HG03354 (cell line): ENCODE measurements at regions not wholly inside any gene's neighbourhood (a gene's known extent, or its start where the extent isn't known, plus 50 kb on each side); places are given as distances from the start of the nearest gene placed in this dataset.

Source experiments
- ATAC-seq: cut with Tn5 transposase; IDR thresholded peaks from one replicate; pipeline ENCODE4 v1.9.1; 2021; ENCODE audit warnings: mild to moderate bottlenecking; ENCODE audit not compliant: unreplicated experiment, poor library complexity, severe bottlenecking

DNA sequence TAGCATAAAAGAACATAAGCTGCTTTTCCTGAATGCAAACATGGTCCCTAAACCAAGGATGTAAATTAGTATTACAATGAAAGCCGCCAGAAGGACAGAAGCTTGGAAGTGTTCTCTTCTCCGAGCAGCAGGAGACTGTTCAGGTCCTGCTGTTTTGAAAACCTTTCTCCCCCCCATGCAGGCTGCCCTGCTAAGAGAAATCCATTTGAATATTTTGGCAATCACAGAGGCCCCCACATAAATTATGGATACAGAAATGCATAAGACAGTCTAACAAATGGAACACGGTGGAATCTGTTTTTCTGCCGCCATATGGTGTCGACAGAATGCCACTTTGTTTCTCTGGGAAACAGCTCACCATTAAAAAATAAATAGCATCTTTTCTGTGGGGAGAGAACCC lies 600.4 kb upstream of the KLHL29 start:
- ATAC-seq, result no peak

DNA sequence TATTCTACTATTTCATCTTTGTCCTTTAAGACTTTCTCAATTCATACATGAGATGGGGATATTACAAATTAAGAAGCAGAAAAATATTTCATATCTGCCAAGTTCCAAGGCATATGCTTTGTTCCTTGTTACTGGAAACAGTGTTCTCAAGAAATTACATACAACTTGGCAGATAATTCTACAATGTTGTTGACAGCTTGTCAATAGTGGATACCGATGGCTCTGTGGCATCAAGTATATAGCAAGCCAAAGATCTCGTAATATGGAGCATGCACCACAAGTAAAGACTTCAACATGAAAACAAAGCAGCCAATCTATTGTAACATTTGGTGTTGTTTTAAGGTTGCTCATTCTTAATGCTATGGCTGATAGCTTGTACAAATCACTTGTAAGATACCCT lies 598.2 kb upstream of the KLHL29 start:
- no peak for ATAC-seq

DNA sequence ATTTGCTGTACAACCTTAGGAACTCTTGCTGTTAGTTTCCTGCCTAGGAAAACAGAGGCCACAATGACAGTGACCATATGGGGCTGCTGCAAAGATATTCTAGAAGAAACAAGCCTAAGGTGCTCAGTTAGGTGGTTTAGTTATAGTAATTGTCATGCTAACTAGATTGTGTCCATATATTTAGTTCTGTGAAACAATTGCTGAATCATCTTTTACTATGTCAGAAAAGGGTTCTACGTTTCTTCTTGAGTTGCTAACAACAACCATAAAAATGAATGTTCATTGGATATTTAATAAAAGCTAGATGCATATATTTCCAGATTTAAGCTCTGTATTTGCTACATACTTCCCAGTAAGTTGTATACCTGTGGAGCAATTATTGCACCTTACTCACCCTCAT lies 597.2 kb upstream of the KLHL29 start:
- no peak for ATAC-seq

DNA sequence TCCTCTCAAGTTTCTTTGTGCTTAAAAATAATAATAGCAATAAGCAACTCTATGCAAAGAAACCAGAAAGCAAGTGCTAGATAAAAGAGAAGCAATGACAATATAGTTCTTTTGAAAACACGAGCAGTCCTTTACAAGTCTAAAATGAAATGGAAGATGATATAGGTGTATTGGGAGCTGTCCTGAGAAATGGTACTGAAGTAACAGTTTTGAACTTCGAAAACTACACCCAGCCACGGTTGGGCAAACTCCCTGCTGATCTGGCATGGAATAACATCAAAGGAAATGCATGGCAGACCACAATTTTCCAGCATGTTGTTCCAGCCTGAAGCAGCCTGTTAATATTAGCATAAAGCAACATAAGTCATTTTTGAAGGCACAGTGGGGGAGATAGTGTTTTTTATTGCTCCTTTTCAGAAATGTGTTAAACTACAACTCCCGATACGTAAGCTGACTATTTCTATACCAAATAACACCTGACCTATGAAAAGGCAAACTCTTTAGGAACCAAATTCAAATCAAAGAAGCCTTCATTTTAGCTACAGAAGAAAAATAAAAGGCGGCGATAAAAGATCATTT lies 596.1 kb upstream of the KLHL29 start:
- no peak for ATAC-seq

DNA sequence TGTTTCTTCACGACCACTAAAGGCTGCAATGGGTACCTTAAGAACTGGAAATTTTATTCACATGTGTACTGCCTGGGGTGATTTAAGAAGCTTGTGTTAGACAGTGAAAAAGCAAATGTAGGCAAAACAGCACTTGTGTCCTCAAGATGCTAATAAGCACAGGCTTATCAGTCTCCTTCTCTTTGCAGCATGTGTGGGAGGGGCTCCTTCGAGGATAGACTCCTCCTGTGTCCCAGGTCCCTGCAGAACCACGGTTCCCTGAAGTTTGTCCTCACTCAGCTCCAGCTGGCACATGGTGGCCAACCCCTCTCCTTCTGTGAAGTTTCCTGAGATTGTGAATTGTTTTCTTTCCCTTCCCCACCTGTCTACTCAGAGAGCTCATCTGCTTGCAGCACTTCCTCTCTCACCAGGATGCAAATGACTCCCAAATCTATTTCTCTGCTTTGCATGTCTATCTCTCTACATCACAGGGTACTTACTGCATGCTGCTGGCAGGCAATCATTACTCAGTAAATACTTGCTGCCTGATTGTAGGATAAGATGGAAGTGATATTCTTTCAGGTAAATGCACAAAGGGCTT lies 589.6 kb upstream of the KLHL29 start:
- no peak for ATAC-seq

DNA sequence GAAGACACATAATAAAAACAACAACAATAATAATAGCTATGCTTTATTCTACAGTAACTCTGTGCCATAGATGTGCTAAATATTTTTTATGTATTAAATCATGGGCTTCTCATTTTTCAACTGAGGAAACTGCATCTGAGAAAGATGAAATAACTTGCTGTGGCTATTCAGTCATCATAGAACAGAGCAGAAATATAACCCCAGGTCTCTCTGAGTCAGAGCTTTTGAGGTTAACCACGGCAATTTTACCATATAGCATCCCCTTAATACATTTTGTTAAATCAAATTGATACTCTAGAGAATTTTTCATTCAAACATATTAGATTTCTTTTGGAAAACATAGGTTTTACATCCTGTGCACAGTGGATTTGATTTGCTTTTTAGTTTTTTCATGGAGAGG lies 586.6 kb upstream of the KLHL29 start:
- no peak for ATAC-seq

DNA sequence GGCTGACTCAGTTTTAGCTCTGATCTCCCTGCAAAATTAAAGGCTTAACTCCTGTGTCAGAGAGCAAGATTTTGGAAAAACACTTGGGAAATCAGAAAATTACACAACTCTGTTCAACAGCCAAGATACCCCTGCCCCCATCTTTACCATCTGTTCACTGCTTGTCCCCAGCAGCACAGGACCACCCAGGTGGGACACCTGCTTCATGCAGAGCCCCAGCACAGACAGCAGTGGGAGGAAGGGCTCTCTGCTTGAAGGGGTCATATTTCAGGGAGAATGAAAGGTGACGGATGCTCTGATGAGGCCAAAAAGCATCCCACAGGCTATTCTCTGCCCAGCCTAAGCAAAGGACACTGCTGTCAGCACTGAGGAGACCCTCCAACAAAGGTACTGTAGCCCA lies 584.6 kb upstream of the KLHL29 start:
- ATAC-seq, result no peak

DNA sequence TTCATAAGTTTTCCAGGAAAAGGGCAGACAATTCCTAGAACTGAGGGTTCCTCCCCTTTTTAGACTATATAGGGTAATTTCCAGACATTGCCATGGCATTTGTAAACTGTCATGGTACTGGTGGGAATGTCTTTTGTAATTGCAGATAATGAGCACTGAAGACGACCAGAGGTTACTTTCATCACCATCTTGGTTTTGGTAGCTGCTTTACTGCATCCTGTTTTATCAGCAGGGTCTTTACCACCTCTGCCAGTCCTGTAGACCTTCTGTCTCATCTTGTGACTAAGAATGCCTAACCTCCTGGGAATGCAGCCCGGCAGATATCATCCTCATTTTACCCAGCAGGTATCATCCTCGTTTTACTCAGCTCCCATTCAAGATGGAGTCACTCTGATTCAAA lies 583.9 kb upstream of the KLHL29 start:
- ATAC-seq, result no peak

DNA sequence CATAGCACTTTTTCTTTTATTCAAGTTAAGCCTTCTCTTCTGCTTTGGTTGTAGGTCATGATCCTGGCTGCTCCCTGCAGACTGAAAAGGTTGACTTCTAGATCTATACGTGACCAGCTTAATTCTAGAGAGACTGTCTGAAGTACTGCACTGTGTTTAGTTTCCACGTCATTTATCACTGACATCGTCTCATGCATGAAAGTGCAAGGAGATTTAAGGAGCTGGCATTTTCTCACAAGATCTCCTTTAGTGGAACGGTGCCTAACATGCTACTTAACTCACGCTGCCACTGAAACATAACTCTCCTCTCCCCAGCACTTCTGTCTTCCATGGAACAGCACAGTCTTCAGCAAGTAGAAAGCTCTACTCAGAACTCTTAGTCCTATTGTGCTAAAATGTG lies 583.0 kb upstream of the KLHL29 start:
- ATAC-seq, result no peak

DNA sequence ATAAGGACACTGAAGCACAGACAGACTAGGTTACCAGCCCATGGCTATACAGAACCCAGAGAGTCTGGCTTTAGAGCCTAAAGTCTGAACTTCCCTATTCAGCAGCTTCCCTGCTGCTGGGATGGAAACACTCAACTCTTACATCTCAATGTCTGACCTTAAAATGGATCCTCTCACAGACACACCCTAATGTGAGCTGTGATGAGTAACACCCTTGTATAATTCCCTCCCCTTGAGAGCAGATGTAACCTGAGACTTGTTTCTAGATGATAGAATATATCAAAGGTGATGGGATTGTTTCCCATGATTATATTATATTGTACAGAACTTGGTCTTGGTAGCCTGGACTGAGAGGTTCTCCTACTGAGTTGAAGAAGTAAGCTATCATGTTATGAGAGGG lies 577.1 kb upstream of the KLHL29 start:
- ATAC-seq, result no peak

DNA sequence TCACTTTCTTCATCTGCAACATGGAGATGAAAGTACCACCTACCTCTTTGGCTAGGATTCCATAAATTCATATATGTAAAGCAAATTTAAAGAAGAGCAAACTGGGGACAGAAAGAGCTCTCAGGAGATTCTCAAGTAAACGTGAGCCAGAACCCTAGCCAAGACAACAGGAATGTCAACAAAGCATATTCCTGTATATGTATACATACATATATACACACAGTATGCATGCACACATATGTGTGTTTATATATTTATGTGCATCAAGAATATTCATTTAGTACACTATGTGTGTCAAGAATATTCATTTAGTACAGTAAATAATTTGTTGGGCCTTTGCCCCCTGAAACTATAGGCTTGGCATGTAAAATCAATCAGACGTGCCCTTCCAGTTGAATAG lies 574.4 kb upstream of the KLHL29 start:
- no peak for ATAC-seq

DNA sequence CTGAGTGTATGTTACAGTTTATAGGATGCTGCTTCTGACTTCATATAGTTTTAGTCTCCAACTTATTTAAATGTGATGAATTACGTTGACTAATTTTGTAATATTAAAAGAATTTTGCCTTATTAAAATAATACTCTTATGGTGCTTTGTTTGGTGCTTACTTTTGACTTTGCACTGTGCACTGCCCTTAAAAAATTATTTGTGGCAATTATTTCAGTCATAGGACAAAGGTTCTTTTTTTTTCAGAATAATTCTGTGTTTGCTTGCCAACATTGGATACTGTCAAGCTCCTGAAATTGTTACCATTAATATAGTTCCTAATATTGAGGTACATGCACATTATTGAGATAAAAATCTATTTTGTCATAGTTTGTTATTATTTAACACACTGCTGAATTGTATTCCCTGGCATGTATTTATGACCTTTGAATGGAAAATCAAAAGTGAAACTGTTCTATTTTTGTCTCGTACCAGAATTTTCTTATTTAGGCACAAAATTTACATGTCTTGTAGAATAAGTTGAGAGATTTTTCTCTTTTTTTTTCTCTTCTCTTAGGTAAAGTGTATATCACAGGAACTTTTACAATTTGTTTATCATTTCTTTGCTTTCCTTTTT lies 572.8 kb upstream of the KLHL29 start:
- no peak for ATAC-seq

DNA sequence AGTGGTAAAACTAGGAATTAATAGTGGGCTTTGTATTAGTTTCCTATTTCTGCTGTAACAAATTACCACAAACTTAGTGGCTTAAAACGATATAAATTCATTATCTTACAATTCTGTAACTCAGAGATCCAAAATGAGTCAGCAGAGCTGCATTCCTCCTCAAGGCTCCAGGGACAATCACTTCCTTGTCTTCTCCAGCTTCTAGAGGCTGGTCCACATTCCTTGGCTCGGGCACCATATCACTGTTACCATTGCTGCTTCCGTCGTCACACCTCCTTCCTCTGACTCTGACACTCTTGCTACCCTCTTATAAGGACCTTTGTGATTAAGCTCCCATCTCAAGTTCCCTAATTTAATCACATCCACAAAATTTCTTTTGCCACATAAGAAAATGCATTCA lies 567.8 kb upstream of the KLHL29 start:
- no peak for ATAC-seq

DNA sequence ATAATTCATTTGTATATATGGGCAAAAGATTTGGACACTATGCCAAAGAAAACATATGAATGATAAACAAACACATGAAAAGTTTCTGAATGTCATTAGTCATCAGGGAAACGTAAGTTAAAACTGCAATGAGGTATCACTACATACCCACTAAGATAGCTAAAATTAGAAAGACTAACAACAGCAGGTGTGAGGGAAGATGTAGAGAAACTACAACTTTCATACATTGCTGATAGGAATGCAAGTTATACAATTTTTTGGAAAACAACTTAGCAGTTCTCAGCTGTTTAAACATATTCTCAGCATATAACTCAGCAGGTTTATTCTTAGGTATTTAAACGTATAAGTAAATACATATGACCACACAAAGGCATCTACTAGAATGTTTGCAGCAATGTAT lies 563.5 kb upstream of the KLHL29 start:
- no peak for ATAC-seq

DNA sequence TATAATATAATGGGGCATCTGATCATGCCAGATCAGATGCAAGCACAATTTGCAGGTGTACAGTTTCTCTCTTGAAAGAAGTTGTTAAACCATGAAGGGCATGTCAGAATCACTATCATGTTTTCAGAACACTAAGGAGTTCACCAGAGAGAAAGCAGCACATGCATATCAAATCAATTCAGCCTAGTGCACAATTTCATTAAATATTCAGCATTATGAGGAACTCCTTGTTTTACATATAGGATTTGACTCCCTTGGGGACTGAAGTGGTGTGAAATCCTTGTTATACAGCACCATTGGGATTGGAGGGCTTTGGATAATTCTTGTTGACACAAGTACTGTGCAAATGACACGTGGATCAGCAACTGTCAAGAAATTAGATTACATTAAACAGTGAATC lies 562.1 kb upstream of the KLHL29 start:
- ATAC-seq, result no peak

DNA sequence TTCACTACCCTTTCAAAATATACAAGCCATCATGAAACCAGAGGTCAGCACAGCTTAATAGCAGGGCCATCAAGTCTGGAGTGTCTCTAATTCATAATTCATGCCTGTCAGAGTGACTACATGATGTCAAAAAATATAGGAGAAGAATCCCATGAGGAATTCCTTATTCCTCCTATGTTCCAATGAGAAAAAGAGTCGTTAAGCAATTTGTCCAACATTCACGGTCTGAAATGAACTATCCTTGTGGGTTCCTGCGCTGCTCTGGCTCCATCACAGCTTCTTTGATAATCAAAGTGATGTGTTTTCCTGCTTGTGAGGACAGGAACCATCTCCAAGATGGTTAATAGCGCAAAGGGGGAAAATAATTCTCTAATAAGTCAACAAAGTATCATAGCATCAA lies 560.4 kb upstream of the KLHL29 start:
- ATAC-seq, result no peak

DNA sequence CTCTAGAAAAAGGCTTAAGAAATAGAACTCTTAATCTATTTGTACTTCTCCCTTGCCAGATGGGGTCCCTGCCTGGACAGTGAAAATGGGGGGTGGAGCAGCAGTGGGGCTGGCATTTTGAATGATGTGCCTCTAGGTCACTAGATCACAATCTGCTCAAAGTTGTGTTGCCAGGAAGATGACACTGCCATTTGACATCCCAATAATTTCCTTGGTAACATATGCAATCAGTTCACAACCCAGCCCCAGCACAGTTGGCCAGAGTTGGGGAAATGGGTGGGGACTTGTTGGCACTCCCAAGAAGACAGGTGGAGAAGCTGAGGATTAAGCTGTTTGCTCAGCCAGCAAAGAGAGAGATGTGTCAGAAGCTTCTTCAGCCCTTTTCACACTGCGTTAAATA lies 558.3 kb upstream of the KLHL29 start:
- ATAC-seq, result no peak

DNA sequence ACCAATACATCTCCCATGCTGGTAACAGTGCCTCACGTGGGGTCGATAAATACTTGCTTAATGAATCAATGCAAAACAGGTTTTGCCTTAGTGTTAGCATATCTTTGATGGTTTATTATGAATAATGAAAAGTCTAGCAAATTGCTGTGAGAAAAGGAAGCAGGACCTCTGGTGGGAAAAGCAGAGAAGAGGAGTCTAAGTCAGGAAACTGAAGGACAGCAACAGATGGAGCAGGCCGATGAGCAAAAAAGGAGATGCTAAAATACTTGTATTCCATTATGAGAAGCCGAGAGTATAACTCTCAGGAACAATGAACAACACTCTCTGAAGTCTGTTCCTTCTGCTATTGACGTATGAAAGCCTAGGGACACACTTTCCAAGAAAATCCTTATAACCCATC lies 555.2 kb upstream of the KLHL29 start:
- ATAC-seq, result no peak

DNA sequence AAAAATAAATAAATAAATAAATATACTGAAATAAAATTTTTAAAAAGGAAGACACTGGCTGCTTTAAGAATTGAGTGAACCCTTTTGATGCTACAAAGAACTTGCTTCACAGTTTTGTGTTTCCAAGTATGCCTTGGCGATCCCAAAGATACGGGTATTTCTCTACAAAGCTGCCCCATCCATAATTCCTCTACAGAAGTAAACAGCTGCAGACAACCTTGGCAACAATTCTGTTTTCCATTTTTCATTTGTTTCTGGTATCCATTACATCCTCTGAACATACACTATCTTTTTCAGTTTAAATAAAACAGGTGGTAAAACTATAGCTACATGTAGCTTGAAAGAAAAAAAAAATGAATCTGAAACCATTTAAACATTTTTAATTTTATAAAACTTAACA lies 552.8 kb upstream of the KLHL29 start:
- no peak for ATAC-seq

DNA sequence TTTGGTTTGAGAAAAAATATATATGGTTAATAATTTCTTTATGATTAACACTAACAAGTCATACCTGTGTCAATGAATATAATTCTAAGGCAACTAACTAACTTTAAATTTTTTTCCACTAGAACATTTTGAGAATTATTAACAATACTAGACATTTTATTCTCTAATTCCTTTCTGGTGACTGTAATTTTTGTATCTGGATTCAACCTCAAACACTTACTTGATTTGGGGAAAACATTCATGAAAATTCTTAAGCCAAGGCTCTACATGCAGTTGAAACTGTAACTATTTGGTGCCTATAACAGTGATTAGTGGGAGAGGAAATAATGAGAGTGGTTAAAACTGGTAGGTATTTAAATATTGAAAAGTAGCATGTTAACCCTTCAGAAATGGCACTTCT lies 546.5 kb upstream of the KLHL29 start:
- ATAC-seq, result no peak

DNA sequence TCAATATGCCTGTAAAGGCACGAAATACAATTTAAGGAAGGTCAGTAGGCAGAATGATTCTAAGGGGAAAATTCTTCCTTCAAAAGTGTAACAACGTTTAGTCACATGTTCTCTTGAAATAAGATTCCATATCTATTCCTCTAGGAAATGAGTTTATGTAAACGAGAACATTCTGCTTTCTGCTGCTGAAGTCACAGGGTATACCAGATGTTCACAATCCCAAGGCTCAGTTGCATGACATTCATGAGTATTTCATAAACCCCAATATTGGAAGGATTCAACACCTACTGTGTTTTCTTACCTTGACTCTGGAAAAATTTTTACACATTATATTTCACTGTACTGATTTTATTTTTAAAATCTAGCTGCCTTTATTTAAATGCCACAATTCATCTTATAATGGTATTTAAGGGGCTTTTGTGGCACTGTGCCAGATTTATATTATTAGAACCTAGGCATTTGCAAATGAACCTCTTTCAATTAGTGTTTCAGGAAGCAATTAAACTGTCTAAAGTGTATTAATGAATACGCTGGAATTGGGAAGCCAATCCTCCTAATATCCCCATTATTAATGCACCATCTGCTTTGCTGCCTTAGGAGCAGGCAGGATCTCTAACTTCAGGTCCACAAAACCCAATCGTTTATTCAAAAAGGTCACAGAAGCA lies 542.6 kb upstream of the KLHL29 start:
- no peak for ATAC-seq
